ENCODE measurements at regions not wholly inside any gene's neighbourhood (a gene's known extent, or its start where the extent isn't known, plus 50 kb on each side); places are given as distances from the start of the nearest gene placed in this dataset.
"Not testable (repeated sequence)": the region's sequence is repeated elsewhere in the genome, so short reads cannot be mapped to it uniquely, and the experiment has no call there.

- no peak for DNase-seq (ENCODE audit: low read depth in 2 of 2)
Measured at GRCh38 chr5:67941614-67942401, 273.7 kb upstream of the PIK3R1 start.

DNA sequence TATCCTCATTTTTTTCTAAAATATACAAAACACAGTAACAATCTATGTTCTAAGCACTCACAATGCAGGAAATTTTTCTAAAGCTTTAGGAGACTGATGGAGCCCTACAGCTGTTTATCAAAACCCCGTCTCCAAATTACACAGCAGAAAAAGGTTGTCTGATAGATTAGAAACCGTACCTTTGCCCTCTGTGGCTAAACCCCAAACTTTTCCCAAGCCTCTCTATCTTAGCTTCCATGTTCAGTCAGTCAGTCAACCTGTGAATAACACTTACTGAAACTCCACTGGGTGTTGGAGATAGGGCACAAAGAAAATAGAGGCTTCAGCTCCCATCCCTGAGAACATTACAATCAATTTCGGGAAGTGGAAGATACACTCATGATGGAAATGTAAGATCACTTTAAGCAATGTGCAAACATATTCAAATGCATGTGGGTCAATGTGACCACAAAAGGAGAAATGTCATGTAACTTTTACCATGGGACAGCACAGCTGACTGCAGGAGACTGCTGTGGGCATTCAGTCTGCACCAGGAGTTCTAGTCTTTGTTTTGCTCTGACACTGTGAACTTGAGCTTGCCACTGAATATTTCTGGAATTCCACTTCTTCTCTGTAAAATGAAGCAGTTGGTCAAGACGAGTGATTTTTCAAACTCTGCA, 279.5 kb upstream of the PIK3R1 start:
- DNase-seq (ENCODE audit: low read depth in 2 of 2), result no peak

GRCh38 chr5:67934976-67935375, 280.6 kb upstream of the PIK3R1 start:
- DNase-seq (ENCODE audit: low read depth in 2 of 2), result no peak

- no peak for DNase-seq (ENCODE audit: low read depth in 2 of 2)
Measured at GRCh38 chr5:67925511-67925910, 290.0 kb upstream of the PIK3R1 start.

DNA sequence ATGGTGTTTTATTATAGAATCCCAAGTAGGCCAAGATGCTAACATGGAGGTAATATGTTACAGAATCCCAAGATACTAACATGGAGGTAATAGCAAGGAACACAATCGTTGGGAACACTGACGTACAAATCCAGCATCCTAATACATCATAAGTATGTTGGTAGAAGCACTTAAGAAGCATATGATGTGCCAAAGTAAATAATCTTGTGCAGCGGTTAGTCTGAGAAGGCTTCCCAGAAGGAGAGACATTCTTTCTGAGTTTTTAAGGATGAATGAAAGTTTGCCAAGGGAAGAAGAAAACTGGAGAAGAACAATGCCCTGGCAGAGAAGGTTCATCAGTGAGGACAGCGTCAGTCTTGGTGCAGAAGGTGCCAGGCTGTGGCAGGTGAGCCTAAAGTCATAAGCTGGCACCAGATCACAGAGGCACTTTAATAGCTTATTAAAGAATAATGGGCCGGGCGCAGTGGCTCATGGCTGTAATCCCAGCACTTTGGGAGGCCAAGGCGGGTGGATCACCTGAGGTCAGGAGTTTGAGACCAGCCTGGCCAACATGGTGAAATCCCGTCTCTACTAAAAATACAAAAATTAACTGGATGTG, 294.5 kb upstream of the PIK3R1 start:
- no peak for DNase-seq (ENCODE audit: low read depth in 2 of 2)

GRCh38 chr5:67919532-67919931, 296.0 kb upstream of the PIK3R1 start:
- DNase-seq (ENCODE audit: low read depth in 2 of 2), result not testable (repeated sequence)

DNA sequence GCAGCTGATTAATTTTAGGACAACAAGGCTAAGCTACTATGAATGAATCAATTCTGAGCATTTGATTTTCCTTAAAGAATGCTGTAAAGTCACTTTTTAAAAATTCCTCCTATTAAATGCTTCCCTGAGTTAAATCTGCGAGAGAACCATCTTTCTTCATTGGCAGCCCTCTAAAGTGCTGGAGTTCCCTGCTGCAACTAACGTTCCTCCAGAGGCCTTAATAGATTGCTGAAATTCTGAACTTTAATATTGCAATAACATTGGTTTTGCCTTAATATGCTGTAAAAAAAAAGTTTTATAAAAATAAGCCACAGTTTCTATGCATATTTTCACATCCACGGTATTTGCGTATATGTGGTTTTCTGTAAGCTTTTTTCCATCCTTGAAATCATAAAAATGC, 298.0 kb upstream of the PIK3R1 start:
- no peak for DNase-seq (ENCODE audit: low read depth in 2 of 2)

DNA sequence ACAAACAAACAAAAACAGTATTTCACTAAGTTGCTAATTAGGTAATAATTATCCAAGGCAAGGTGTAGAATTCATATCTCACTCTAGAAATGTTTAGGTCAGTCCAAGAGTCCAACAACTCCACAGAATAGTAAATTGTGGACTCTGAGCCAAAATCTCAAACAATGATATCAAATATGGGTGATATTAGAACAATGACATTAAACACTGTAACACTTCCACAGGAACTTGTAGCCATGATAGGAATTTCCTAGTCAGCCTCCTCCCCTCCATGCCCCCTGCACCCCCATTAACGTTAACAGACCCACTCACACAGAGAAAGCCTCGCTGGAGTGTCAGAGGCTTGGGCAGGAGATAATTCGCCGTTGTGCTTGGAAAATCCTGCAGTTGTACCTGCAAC, 305.0 kb upstream of the PIK3R1 start:
- no peak for DNase-seq (ENCODE audit: low read depth in 2 of 2)

DNA sequence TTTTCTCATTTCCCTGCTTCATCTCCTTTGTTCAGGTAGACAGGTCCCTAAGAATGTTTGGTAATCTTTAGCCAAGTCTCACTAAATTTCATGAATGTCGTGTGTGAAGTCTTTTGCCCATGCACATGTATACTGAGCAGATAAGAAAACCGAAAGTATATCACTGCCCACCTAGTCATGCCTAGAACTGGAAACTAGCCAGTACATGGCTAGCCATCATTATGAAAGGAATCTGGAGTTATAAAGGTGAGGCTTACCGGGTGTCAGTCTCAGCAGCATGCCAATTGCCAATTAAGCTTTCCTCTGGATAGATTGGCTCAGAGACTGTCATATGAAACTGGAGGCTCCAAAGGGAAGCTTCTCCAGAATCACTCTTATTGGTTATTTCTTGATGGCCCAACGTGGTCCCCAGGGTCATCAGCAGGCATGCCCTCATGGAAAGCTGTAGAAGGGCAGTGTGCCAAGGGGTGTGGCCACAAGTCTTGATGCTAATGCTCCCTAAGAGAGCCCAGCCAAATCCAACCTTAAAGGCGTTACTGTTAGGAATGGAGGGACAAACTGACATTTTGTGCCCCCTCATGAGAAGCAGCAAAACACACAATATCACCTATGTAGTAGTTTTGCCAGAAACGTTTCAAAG, 307.3 kb upstream of the PIK3R1 start:
- DNase-seq (ENCODE audit: low read depth in 2 of 2), result no peak

GRCh38 chr5:67904366-67904765, 311.2 kb upstream of the PIK3R1 start:
- no peak for DNase-seq (ENCODE audit: low read depth in 2 of 2)

DNA sequence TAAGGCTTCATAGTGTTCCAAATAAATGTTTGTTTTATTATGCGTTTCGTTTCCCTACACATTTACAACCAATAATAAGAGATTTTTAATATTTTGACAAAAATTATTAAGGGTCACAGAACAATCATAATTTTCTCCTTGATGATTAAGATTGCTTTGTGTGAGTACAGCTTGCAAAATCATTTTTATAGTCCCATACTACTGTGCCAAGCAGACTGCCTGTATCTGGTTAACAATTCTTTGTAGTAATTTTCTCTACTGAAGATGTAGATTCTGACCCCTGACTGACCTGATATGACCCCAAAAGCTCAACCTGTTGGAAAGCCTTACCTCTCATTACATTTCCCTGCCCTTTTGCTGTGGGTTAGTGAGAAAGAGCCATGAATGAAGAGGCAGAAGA, 311.9 kb upstream of the PIK3R1 start:
- DNase-seq (ENCODE audit: low read depth in 2 of 2), result no peak

DNA sequence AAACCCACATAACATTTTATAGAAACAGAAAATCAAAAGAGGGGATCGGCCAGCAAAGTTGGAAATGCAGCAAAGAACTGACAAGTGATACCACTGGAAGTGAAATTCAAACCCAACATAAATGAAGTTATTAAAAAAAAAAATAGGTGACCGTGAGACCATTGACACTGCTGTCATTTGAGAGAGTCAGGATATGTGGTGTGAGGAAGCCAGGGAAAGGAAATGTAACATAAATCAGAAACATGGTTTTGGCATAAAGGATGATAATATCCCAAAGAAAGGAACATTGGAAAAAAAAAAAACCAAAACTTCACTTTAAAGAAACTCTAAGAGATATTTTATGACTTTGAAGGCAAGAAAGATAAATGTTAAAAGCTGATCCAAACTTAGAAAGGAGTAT, 312.4 kb upstream of the PIK3R1 start:
- DNase-seq (ENCODE audit: low read depth in 2 of 2), result no peak

- DNase-seq (ENCODE audit: low read depth in 2 of 2), result no peak
Measured at GRCh38 chr5:67902497-67902830, 313.1 kb upstream of the PIK3R1 start.

DNA sequence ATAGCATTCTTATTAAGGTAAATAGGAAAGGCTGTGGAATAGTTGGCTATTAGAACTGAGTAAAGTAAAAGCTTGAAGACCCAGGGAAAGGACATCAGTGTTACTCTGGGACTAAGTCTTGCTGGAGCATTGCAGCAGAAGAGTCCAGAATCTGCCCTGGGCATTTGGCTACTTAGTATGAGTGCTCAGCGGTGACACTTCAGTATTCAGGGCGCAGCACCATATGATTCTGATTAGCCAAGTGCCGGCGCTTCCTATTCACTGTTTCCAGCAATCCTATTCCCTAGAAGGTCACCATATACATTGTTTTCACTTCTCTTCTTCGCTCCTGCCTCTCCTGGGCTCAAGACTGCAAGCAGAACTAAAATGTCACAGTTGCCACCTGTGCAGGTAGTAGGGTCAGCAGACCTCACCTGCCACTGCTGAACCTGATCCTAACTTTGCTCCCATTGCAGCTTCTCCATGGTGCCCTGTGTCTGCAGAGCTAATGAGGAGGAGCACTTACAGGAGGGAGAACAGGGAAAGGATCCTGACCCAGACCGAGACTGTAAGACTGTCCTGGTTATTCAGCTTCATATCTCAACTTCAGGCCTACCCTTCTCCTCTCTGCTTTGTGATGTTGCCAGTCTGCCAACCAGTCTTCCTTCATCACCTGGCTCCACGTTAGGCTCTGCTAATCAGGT, 313.6 kb upstream of the PIK3R1 start:
- DNase-seq (ENCODE audit: low read depth in 2 of 2), result no peak

- DNase-seq (ENCODE audit: low read depth in 2 of 2), result no peak
Measured at GRCh38 chr5:67900514-67900913, 315.0 kb upstream of the PIK3R1 start.

DNA sequence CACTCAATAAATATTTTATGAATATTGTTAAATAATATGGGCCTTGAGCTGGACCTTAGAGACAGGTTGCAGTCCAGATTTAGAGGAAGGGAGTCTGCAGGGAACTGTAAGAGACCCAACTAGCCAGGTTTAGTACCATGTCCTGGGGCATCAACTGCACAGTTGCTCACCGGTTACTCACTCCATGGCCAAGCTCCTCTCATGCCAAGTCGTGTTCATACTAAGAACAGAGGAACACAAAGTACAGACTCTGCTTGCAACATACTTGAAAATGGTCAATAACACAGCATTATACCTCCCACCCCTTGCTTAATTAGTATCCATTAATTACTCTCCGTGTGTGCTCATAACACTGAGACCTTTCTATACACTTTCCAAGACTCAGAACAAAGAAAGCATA, 317.6 kb upstream of the PIK3R1 start:
- DNase-seq (ENCODE audit: low read depth in 2 of 2), result no peak

GRCh38 chr5:67897431-67897830, 318.1 kb upstream of the PIK3R1 start:
- DNase-seq (ENCODE audit: low read depth in 2 of 2), result no peak

- no peak for DNase-seq (ENCODE audit: low read depth in 2 of 2)
Measured at GRCh38 chr5:67896930-67897313, 318.6 kb upstream of the PIK3R1 start.

GRCh38 chr5:67896311-67896929, 319.1 kb upstream of the PIK3R1 start:
- DNase-seq (ENCODE audit: low read depth in 2 of 2), result no peak

DNA sequence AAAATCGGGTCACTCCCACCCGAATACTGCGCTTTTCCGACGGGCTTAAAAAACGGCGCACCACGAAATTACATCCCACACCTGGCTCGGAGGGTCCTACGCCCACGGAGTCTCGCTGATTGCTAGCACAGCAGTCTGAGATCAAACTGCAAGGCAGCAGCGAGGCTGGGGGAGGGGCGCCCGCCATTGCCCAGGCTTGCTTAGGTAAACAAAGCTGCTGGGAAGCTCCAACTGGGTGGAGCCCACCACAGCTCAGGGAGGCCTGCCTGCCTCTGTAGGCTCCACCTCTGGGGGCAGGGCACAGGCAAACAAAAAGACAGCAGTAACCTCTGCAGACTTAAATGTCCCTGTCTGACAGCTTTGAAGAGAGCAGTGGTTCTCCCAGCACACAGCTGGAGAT, 325.7 kb upstream of the PIK3R1 start:
- not testable (repeated sequence) for DNase-seq (ENCODE audit: low read depth in 2 of 2)

DNA sequence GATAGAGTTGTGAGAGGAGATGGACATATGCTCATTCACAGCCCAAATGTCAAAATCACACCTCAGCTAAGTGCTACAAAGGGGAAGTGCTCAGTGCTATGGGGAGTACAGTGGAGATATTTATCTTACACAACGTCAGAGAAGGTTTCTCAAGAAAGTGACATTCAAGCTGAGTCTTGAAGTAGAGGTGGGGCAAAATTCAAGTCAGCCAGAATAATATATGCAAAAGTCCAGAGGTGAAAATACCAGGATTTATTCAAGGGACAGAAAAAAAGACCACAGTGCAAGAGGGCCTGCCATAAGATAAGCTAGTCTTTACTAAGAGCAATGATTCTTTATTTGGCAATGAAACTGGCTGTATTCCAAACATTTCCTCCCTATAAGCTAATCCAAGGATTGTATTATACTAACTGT, 327.8 kb upstream of the PIK3R1 start:
- DNase-seq (ENCODE audit: low read depth in 2 of 2), result no peak

- DNase-seq (ENCODE audit: low read depth in 2 of 2), result no peak
Measured at GRCh38 chr5:67886761-67887160, 328.8 kb upstream of the PIK3R1 start.

All from stimulated activated CD8-positive, alpha-beta memory T cell treated with anti-CD3 and anti-CD28 coated beads, Interleukin-2, amount 100 ng/mL, for 48 hours (primary cell).